Motor neuron (in vitro differentiated cells): ENCODE measurements at regions not wholly inside any gene's neighbourhood (a gene's known extent, or its start where the extent isn't known, plus 50 kb on each side); places are given as distances from the start of the nearest gene placed in this dataset.

Source experiments
- ATAC-seq, 8 experiments: fragments of 200-7000 bp; cut with Tn5 transposase; replicated peaks in 6 of 8; 2 replicates each; pipeline ENCODE4 v1.8.0; 2021; ENCODE audit warnings: mild to moderate bottlenecking in 8 of 8, moderate library complexity in 8 of 8
- H3K27ac ChIP-seq, 2 donors: fragments of 250-450 bp; sonication (Bioruptor Pico); 2 replicates each; pipeline ENCODE4 v1.9.0; 2021; ENCODE audit warnings: antibody characterized with exemption in 2 of 2, mild to moderate bottlenecking in 2 of 2, moderate library complexity in 1 of 2
- H3K4me1 ChIP-seq, 2 donors: fragments of 250-450 bp; sonication (Bioruptor Pico); replicated peaks in 1 of 2; 2 replicates each; pipeline ENCODE4 v1.6.1; 2021; ENCODE audit warnings: antibody characterized with exemption in 2 of 2, mild to moderate bottlenecking in 2 of 2, moderate library complexity in 1 of 2
- H3K4me3 ChIP-seq, 5 donors: fragments of 250-450 bp; sonication (Bioruptor Pico); 2 replicates each; pipeline ENCODE4 v1.9.0; 2021; ENCODE audit warnings: antibody characterized with exemption in 5 of 5, mild to moderate bottlenecking in 5 of 5, moderate library complexity in 4 of 5
- WGBS, 10 experiments: fragments of 450-650 bp; shearing (Covaris generic); methylation state at CpG; one replicate each; pipeline ENCODE4 v1.0.0; 2022; 5-methylcytosine and 5-hydroxymethylcytosine counted together
- in situ Hi-C, 9 experiments: fragments of 400-800 bp; cut with MboI; loops; one replicate each; pipeline ENCODE4 v1.15.0; 2021; ENCODE audit warnings: low sequenced_read_pairs in 9 of 9, low pct_unique_long_range_greater_than_20kb in 2 of 9; ENCODE audit not compliant: unreplicated experiment in 9 of 9

DNA sequence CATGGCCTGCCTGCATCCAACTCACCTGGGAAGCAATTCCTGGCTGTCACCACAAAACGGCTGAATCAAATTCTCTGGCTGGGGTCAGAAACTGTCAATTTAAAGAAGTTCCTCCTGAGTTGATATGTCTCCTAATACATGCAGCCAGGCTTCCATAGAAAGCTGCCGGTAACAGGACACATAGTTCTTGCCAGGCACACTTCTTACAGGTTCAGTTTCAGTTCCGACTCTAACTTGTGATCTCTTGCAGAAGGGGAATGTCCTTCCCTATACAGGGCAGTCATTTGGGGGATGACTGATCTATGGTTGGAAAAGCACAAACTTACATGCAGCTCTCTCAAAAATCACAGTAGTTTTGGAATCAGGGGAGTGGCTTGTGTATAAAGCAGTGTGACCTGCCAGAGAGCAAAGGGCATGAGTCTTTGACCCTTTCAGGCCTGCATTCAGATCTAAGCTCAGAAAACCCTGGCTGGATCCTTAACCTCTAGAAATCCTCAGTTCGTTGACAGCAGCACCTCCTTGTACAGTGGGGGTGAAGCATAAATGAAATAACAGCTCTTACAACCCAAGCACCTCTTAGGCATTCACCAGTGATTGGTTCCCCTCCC lies 195.6 kb downstream of the SCP2D1 start:
- H3K27ac ChIP-seq, result no peak overlapping the region
- no peaks in the 10 kb centered on the region for H3K4me1 ChIP-seq
- no peak for ATAC-seq
- in situ Hi-C loops, result no loop called here
- no peak overlapping the region for H3K4me3 ChIP-seq
- WGBS, 10 experiments, result 0 to 100% (median 81%) methylated on average over 1 to 3 of the region's 4 CpGs

DNA sequence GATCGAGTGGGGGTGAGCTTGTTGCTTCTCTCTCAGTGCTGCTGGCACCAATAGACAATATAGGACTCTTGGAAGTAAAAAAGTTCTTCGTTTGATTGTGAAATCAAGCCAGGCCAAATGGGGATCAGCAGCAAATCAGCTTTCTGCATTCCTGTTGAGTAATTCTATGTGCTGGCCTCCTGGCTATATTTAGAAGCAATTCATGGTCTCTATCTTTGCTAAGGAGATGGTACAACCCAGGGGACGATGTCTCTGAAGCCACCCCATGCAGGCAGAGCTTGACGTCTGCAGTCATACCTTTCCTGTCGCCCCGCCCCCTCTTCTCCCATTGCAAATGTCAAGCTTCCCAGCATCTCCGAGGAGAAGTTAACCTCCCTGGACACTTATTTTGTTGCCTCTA lies 199.1 kb downstream of the SCP2D1 start:
- WGBS, 10 experiments, result 17 to 76% (median 59%) methylated on average over 1 to 6 of the region's 7 CpGs; no CpG with 5 or more reads in 1 of the 10 experiments
- in situ Hi-C loops, result no loop called here
- H3K4me3 ChIP-seq, result no peak overlapping the region
- ATAC-seq, result peak in 2 of 8 experiments; percentile 2 to 27
- H3K4me1 ChIP-seq, result peaks cover 0 to 9% of the 10 kb centered on the region in 2 donors
- no peak overlapping the region for H3K27ac ChIP-seq

DNA sequence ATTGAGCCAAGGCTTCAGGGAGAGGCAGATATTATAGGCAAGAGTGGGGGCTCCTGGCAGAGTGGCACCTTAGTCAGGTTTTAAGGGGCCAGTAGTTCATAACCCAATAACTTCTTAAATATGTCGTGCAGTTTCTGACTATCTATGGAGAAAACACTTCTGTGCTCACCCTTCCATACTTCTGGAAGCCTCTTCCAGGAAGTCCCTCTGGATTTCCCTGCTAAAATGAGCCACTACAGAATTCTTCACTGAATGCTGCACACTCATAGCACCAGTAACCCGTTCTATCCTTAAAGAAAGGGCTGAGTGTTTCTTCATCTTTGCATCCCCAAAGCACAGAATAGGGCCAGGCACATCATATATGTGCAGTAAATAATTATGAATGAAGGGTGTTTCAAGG lies 198.5 kb upstream of the SLC24A3 start:
- Histone ChIP-seq H3K4me1 (peaks cover 5 to 15% of the 10 kb centered on the region in 2 donors), H3K27ac (no peak overlapping the region), H3K4me3 (no peak overlapping the region)
- no peak for ATAC-seq
- WGBS, 10 experiments, result 0 to 71% (median 30%) methylated on average over 1 to 2 of the region's 2 CpGs; no CpG with 5 or more reads in 2 of the 10 experiments
- in situ Hi-C loops, result no loop called here

DNA sequence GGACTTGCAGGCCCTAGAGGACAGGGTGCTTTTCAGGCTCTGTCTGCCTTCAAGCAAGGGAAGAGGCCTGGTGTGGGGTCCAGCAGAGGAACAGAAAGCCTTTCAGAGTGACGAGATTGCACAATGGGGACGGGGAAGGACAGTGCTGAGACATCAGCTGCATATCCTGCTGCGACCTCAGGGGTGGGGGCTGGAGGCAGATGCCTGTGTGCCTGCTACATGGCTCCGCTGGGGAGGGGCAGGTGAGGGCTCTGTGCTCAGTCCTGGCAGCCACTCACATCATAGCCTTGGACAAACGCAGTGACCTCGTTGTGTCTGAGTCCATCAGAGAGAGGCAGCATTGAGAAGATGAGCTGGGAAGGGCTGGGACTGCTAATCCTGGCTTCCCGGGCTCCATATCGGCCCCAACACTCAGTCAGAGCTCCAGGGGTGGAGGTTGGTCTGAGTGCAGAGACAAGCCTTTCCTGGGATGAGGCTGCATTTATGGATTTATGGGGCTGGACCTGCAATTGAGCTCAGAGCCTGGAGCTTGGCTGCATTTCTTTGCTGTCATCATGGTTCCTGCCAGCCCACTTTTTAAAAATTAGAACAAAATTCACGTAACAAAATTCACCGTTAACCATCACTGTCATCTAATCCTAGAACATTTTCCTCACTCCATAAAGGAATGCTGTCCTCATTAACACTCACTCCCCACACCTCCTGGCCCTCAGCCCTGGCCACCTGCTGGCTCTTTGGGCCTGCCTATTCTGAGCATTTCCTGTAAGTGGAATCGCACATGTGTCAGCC lies 196.9 kb upstream of the SLC24A3 start:
- Histone ChIP-seq H3K27ac (no peak overlapping the region), H3K4me3 (no peak overlapping the region), H3K4me1 (peaks cover 10 to 18% of the 10 kb centered on the region in 2 donors)
- 0 to 86% (median 40%) methylated on average over 1 to 6 of the region's 11 CpGs; no CpG with 5 or more reads in 1 of the 10 experiments for WGBS, 10 experiments
- peak; percentile 46 to 92 (median 88) for ATAC-seq
- in situ Hi-C loops, result no loop called here

DNA sequence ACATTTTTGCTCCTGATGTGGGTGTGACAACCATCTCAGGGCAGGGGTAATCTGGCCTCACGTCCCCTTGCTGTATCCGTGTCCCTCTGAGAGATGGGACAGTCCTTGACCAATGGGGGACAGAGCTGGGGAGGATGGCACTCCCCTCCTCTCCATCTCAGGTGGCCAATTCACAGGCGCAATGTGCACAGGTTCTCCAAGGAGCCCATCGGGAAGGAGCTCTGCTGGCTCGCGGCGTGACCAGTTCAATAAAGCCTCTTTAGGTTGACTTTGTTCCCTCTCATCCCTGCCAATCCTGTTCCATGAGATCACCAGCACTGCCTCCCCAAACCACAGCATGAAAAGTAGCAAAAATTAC lies 196.3 kb upstream of the SLC24A3 start:
- in situ Hi-C loops, result no loop called here
- H3K4me3 ChIP-seq, result no peak overlapping the region
- ATAC-seq, result no peak
- WGBS, 10 experiments, result 47 to 100% (median 76%) methylated on average over 1 to 6 of the region's 7 CpGs; no CpG with 5 or more reads in 3 of the 10 experiments
- no peak overlapping the region for H3K27ac ChIP-seq
- H3K4me1 ChIP-seq, result peaks cover 10 to 19% of the 10 kb centered on the region in 2 donors

DNA sequence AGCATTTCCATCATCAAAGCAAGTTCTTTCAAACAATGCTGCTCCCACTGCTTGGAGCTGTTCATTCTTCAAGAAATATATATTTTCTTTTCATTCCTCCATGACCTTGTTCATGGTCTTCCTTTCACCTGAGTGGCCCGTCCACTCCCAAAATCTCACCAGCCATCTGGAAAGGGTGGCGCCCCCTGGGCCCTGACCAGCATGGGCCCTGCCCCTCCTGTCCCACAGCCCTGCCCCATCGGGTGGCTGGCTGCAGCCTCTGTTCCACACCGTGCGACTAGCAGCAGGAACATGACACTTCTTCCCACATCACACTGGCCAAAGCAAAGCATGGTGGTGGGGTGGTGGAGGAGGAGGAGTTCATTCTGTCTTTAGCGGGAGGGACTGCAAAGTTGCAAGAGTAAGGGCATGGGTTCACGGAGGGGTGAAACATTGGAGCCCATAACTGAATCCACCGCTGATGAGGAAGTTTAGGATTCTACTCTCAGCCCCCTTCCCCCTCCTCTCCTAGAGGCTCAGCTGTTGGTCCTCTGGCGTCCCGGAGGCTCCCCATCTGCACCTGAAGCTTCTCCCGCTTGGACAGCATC lies 195.2 kb upstream of the SLC24A3 start:
- in situ Hi-C loops, result no loop called here
- Histone ChIP-seq H3K4me1 (peaks cover 10 to 19% of the 10 kb centered on the region in 2 donors), H3K27ac (no peak overlapping the region), H3K4me3 (no peak overlapping the region)
- 8 to 100% (median 88%) methylated on average over 1 to 7 of the region's 11 CpGs; no CpG with 5 or more reads in 2 of the 10 experiments for WGBS, 10 experiments
- ATAC-seq, result no peak

DNA sequence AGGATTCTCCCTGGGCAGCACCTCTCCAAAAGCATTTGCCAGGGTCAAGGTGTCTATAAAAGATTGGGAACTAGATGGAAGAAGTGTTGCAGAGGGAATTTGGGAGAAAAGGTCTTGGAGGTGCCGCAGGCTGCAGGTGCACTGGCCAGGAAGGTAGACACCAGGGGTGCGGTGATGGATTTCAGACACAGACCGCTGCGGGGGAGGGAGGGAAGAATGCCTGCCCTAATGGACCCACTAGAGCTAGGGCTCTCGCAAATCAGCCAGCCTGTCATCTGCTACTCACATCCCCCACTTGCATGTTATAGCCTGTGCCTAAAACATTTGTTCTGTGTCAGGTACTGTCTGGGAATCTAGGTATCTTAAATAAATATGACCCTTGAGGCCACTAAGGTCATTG lies 193.6 kb upstream of the SLC24A3 start:
- H3K27ac ChIP-seq, result no peak overlapping the region
- WGBS, 10 experiments, result 47 to 83% (median 70%) methylated on average over 1 to 4 of the region's 5 CpGs; no CpG with 5 or more reads in 5 of the 10 experiments
- no peak overlapping the region for H3K4me3 ChIP-seq
- ATAC-seq, result peak in 4 of 8 experiments; percentile 36 to 62 (median 42)
- in situ Hi-C loops, result no loop called here
- H3K4me1 ChIP-seq, result peaks cover 10 to 19% of the 10 kb centered on the region in 2 donors

DNA sequence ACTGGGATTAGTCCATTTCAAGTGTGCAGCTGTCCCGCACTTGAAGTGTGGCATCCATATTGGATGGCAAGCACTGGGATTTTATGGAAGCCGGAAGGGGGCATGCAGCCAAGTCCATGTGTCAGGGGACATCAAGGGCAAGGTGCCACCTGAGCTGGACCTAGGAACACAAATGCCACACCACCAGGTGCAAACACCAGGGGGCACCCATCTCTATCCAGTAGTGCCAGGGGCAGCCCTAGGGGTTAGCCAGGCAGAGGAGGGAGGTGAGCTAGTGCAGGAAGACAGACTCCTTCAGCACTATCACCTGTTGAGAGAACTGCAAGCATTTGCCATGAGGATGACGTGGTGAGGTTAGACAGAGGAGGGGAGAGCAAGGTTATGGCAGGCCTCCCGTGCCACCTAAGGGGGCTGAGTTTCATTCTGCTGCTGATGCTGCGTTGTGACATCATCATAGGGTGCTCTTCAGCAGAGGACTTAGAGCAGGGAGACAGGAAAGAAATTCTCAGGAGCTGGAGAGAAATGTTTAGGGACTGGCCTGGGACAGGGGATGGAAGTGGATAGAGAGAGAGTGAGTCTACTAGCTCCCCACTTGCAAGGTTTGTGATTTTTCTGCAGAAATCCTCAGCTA lies 192.6 kb upstream of the SLC24A3 start:
- 83 to 100% (median 98%) methylated on average over 1 to 3 of the region's 5 CpGs; no CpG with 5 or more reads in 2 of the 10 experiments for WGBS, 10 experiments
- no peak for ATAC-seq
- H3K4me1 ChIP-seq, result peaks cover 10 to 21% of the 10 kb centered on the region in 2 donors

DNA sequence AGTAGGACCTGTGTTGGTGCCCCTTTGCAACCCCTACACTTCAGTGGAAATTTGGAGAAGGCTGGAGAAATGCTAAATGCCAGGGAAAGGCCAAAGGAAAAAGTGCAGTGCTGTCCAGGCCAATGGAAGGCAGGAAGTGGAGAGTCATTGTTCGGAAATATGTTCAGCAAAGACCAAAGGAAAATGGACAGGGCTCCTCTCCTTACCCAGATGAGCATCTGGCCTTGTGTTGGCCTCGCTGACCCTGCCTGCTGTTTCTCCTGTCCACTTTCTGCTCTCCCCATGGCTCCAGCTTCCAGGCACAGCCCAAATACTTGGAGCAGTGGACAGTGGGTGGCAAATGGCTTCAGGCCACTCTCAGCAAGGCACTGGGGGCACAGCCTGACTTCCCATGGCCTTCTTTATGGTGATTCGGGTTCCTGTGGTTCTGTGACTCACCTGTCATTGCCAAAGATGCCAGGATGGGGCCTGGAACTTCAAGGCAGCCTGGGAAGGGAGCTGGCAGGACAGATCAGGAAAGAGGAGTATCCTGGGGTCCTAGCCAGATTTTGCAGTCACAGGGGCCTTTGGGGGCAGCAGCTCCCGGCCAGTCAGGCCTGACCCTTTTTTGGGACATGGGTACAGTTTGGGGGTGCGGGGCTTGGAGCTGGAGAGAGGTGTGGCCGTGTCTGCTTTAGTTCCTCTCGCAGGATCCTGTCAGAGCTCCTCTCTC lies 190.9 kb upstream of the SLC24A3 start:
- in situ Hi-C loops, result no loop called here
- no peak overlapping the region for H3K4me3 ChIP-seq
- no peak overlapping the region for H3K27ac ChIP-seq
- WGBS, 10 experiments, result 0 to 100% (median 50%) methylated on average over 1 to 4 of the region's 7 CpGs; no CpG with 5 or more reads in 2 of the 10 experiments
- ATAC-seq, result no peak
- peaks cover 10 to 14% of the 10 kb centered on the region in 2 donors for H3K4me1 ChIP-seq

More for the DNA sequence above, 192.6 kb upstream of the SLC24A3 start:
- H3K4me3 ChIP-seq, result no peak overlapping the region
- H3K27ac ChIP-seq, result no peak overlapping the region
- in situ Hi-C loops, result no loop called here

DNA sequence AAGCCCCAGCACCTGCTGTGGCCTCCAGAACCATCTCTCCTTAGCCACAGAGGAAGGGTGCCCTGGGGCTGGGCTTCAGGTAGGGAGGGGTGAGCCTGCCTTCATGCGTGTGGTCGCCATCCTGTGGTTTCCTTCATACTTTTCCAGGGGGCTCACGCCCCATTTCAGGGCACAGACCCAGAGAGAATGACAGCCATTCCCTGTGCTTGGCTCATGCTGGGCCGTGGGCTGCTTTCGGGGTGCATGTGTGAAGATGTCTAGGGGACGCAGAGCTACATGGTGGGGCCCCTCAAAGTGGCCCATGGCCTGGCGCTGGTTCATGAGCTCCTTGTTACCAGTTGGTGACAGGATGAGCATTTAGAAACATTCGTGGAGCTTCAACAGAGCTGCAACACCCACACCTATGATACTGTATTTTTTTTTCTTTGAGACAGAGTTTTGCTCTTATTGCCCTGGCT lies 190.3 kb upstream of the SLC24A3 start:
- ATAC-seq, result no peak
- in situ Hi-C loops, result no loop called here
- no peak overlapping the region for H3K4me3 ChIP-seq
- peaks cover 10 to 14% of the 10 kb centered on the region in 2 donors for H3K4me1 ChIP-seq
- no peak overlapping the region for H3K27ac ChIP-seq
- WGBS, 10 experiments, result 17 to 100% (median 78%) methylated on average over 1 to 5 of the region's 8 CpGs; no CpG with 5 or more reads in 5 of the 10 experiments

DNA sequence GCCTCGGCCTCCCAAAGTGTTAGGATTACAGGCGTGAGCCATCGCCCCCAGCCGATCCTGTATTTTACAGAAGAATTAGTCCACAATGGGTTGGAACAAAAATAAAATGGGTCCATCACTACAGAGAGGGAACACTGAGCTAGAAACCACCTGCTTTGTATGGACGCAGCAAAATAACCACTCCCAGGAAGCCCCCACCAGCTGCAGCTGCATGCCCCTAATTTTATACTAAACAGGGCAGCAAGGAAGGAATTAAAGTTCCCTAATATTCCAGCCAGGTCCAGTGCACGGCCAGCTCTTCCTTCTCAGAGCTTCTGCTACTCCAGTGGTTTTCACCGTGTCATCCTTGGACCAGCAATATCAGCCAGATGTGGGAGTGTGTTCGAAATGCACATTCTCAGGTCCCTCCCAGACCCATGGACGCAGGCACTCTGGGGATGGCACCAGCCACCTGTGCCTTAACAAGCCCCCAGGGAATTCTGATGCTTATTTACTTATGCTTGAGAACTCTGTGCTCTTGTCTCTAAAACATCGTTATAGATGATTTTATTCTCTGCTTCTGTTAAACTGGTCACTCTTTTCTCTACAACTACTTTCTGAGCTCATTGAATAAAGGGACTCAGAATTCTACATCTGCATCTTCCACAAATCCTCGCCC lies 189.5 kb upstream of the SLC24A3 start:
- ATAC-seq, result no peak
- Histone ChIP-seq H3K4me1 (peaks cover 10 to 14% of the 10 kb centered on the region in 2 donors), H3K4me3 (no peak overlapping the region), H3K27ac (no peak overlapping the region)
- WGBS, 10 experiments, result 14 to 90% (median 78%) methylated on average over 1 to 8 of the region's 11 CpGs; no CpG with 5 or more reads in 1 of the 10 experiments
- in situ Hi-C loops, result no loop called here
